ENCODE measurements at regions not wholly inside any gene's neighbourhood (a gene's known extent, or its start where the extent isn't known, plus 50 kb on each side); places are given as distances from the start of the nearest gene placed in this dataset.

GRCh38 chr17:71689782-71690181, 431.0 kb upstream of the SOX9 start:
- H3K9me3 ChIP-seq = no peaks in the 10 kb centered on the region
- no peak for TF ChIP-seq CTCF (IDR thresholded peaks at IDR 0.05)
- H3K4me3 ChIP-seq (ENCODE audit: low read depth in 1 of 2, low read length in 1 of 2) = no peak overlapping the region
- H3K36me3 ChIP-seq = no peaks in the 10 kb centered on the region
- H3K27ac ChIP-seq = no peak overlapping the region
- no peaks in the 10 kb centered on the region for H3K27me3 ChIP-seq
- H3K4me1 ChIP-seq (ENCODE audit: control insufficient read depth in 1 of 2, insufficient read depth in 1 of 2, low read depth in 1 of 2, low read length in 1 of 2) = no peaks in the 10 kb centered on the region

GRCh38 chr17:71699907-71700306, 420.9 kb upstream of the SOX9 start:
- Histone ChIP-seq H3K27me3 (no peaks in the 10 kb centered on the region), H3K27ac (no peak overlapping the region), H3K9me3 (no peaks in the 10 kb centered on the region), H3K4me1 (ENCODE audit: control insufficient read depth in 1 of 2, insufficient read depth in 1 of 2, low read depth in 1 of 2, low read length in 1 of 2) (no peaks in the 10 kb centered on the region), H3K36me3 (no peaks in the 10 kb centered on the region), H3K4me3 (ENCODE audit: low read depth in 1 of 2, low read length in 1 of 2) (no peak overlapping the region)
- no peak for TF ChIP-seq CTCF (IDR thresholded peaks at IDR 0.05)

GRCh38 chr17:71703701-71704100, 417.1 kb upstream of the SOX9 start:
- H3K27ac ChIP-seq = no peak overlapping the region
- H3K27me3 ChIP-seq = no peaks in the 10 kb centered on the region
- H3K4me3 ChIP-seq (ENCODE audit: low read depth in 1 of 2, low read length in 1 of 2) = no peak overlapping the region
- no peak for TF ChIP-seq CTCF (IDR thresholded peaks at IDR 0.05)
- H3K4me1 ChIP-seq (ENCODE audit: control insufficient read depth in 1 of 2, insufficient read depth in 1 of 2, low read depth in 1 of 2, low read length in 1 of 2) = no peaks in the 10 kb centered on the region
- no peaks in the 10 kb centered on the region for H3K36me3 ChIP-seq
- H3K9me3 ChIP-seq = no peaks in the 10 kb centered on the region

DNA sequence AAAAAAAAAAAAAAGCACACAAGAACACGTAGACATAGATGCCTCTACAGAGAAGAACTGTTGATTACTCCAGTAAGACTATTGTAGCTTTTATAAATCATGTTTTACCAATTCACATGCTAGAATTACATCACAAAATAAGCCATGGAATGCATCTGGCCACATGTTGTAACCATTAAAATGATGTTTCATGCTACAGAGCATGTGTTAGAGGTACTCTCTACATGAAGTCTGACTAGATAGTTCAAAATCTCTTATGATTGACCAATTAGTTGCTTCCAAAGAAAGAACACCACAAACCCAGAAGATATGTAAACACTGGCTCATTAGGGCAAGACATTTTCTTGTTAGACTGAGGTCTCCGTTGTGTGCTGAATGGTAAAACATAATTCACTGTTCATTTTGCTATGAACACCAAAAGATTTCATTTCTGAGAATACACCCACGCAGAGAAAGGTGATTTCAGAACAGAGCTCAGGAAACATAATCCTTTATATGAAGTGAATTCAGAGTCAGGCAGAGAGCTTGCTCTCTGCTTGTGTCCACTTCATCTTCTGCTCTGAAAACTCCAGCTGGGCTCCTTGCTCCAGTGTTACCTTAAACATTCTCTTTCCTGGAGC, 411.4 kb upstream of the SOX9 start:
- no peak overlapping the region for H3K4me3 ChIP-seq (ENCODE audit: low read depth in 1 of 2, low read length in 1 of 2)

DNA sequence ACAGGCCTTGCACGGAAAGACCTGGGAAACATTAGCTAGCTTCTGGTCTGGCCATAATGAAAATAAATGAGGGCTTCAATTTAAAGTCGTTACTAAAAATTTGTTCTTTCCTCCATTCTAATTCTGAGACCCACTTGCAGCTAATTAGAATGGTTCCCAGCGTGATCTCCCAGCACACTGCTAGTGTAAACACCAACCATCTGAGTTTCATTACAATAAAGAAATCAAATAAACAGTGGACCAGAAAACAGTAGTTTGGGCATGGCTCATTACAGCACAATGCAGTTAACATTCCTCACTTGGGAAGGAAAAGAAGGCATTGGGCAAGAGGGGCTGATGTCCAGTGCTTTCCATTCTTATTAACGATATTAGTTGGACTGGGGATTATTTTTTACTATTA, 410.9 kb upstream of the SOX9 start:
- no peaks in the 10 kb centered on the region for H3K9me3 ChIP-seq
- H3K27me3 ChIP-seq = no peaks in the 10 kb centered on the region
- H3K27ac ChIP-seq = no peak overlapping the region
- no peak overlapping the region for H3K4me3 ChIP-seq (ENCODE audit: low read depth in 1 of 2, low read length in 1 of 2)
- H3K4me1 ChIP-seq (ENCODE audit: control insufficient read depth in 1 of 2, insufficient read depth in 1 of 2, low read depth in 1 of 2, low read length in 1 of 2) = no peaks in the 10 kb centered on the region
- H3K36me3 ChIP-seq = no peaks in the 10 kb centered on the region
- TF ChIP-seq CTCF (IDR thresholded peaks at IDR 0.05) = no peak

More for the DNA sequence above, 411.4 kb upstream of the SOX9 start:
- no peaks in the 10 kb centered on the region for H3K36me3 ChIP-seq
- H3K27ac ChIP-seq = no peak overlapping the region
- no peaks in the 10 kb centered on the region for H3K27me3 ChIP-seq
- no peaks in the 10 kb centered on the region for H3K9me3 ChIP-seq
- H3K4me1 ChIP-seq (ENCODE audit: control insufficient read depth in 1 of 2, insufficient read depth in 1 of 2, low read depth in 1 of 2, low read length in 1 of 2) = no peaks in the 10 kb centered on the region
- no peak for TF ChIP-seq CTCF (IDR thresholded peaks at IDR 0.05)

DNA sequence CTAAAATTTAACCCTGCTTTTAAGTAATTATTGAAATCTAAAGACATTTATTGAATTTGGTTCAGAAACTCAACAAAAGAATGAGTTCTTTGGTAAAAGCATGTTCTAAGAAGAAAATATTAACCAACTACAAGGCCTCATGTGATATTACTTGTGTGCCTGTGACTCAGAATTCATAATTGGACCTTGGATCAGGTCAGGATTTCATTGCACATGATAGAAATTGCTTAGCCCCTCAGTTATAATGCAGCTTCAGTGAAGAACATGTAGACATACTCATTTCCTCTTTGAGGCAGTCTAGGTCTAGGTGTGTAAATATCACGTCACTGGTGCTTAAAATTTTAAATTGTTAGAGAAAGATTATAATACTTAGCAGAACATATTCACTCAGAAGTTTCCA, 410.0 kb upstream of the SOX9 start:
- Histone ChIP-seq H3K27me3 (no peaks in the 10 kb centered on the region), H3K9me3 (no peaks in the 10 kb centered on the region), H3K36me3 (no peaks in the 10 kb centered on the region), H3K4me3 (ENCODE audit: low read depth in 1 of 2, low read length in 1 of 2) (no peak overlapping the region), H3K4me1 (ENCODE audit: control insufficient read depth in 1 of 2, insufficient read depth in 1 of 2, low read depth in 1 of 2, low read length in 1 of 2) (no peaks in the 10 kb centered on the region), H3K27ac (no peak overlapping the region)
- TF ChIP-seq CTCF (IDR thresholded peaks at IDR 0.05) = no peak
